ENCODE measurements at regions not wholly inside any gene's neighbourhood (a gene's known extent, or its start where the extent isn't known, plus 50 kb on each side); places are given as distances from the start of the nearest gene placed in this dataset.

DNA sequence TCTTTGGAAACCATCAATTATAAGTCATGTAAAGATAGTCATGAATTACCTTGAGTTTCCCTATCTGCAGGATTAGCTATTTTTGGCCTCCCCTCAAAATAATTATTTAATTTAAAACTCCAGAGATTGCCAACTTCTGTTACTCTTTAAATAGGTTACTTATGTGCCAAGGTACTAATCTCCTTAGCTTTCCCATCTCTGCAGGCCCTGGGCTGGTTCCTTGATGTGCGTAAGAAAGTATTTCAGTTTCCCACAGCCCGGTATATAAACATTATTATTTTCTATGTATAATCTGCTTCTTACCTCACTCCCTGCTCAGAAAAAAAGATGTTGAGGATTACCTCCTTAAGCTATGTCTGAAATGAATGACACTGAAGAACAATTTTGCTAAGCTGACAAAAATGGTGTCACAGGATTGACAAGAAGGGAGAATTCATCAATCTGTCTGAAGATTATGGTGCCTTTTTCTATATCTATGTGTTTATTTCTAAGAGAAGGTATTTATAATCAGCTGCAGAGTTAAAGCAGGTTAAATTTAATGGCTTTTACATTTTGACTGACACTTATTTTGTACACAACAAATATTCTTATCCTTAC lies 1697.2 kb upstream of the PCDH20 start:
- no peak overlapping the region for H3K4me3 Mint-ChIP-seq
- no peaks in the 10 kb centered on the region for H3K9me3 Mint-ChIP-seq
- no peaks in the 10 kb centered on the region for H3K4me1 Mint-ChIP-seq
- no peak overlapping the region for H3K27ac Mint-ChIP-seq
- H3K36me3 Mint-ChIP-seq (ENCODE audit: low read depth) = no peaks in the 10 kb centered on the region
- H3K27me3 Mint-ChIP-seq (ENCODE audit: low read depth, poor library complexity) = no peaks in the 10 kb centered on the region
- TF ChIP-seq, protein P1, sequence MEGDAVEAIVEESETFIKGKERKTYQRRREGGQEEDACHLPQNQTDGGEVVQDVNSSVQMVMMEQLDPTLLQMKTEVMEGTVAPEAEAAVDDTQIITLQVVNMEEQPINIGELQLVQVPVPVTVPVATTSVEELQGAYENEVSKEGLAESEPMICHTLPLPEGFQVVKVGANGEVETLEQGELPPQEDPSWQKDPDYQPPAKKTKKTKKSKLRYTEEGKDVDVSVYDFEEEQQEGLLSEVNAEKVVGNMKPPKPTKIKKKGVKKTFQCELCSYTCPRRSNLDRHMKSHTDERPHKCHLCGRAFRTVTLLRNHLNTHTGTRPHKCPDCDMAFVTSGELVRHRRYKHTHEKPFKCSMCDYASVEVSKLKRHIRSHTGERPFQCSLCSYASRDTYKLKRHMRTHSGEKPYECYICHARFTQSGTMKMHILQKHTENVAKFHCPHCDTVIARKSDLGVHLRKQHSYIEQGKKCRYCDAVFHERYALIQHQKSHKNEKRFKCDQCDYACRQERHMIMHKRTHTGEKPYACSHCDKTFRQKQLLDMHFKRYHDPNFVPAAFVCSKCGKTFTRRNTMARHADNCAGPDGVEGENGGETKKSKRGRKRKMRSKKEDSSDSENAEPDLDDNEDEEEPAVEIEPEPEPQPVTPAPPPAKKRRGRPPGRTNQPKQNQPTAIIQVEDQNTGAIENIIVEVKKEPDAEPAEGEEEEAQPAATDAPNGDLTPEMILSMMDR (IDR thresholded peaks at IDR 0.05) = no peak
- DNase-seq = no peak

DNA sequence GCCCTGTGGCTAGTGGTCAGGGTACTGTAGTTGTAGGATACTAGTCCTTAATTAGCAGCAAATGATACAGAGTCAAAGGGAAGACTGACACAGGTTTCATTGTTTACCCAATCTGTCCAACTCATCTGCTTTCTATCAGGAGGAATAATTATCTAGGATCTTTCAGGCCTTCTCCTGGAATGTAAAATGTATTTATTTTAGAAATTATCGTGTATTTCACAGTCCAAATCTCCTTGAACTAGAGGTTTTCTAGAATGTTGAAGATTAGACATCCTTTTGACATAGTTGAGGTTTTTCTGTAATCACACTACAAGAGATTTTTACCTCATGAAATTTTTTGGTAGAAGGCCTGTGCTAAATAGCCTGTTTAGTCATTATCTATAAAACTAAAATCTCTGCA lies 1694.8 kb upstream of the PCDH20 start:
- Mint-ChIP-seq H3K4me1 (no peaks in the 10 kb centered on the region), H3K4me3 (no peak overlapping the region), H3K9me3 (no peaks in the 10 kb centered on the region), H3K27ac (no peak overlapping the region), H3K27me3 (ENCODE audit: low read depth, poor library complexity) (no peaks in the 10 kb centered on the region), H3K36me3 (ENCODE audit: low read depth) (no peaks in the 10 kb centered on the region)
- DNase-seq = no peak
- TF ChIP-seq, protein P1 (IDR thresholded peaks at IDR 0.05) = no peak

DNA sequence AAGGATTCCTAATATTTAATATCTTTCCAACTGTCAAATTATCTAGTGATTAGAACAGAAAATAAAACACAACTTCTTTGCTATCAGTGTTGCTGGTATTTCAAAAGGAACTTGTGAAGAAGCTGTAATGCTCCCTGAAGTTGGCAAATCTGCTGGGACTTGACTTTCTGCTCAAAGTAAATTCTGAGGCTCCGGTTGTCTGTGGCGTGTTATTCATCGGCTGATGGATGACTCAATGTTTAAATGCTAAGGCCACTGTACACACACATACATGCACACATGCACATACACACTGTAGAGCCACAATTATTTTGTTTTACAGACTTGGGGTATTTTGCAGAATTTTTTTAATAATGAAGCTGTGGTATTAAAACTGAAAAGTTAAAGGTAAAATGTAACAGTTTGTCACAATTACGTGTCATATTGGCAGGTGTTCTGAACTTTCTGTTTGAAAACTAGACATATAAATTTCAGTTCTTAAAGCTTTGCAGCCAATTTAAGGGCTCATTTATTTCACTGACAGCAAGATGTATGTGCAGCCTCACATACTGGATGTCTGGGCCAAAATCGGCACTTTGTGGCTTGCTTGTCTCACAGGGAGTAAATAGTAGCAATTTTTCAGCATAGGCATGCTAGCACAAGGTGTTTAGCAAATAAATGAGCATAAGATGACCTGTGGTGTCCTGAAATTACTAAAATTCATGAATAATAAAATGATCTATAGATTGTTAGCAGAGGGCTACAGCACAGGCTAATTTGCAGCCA lies 1691.7 kb upstream of the PCDH20 start:
- Mint-ChIP-seq H3K4me1 (no peaks in the 10 kb centered on the region), H3K4me3 (no peak overlapping the region), H3K9me3 (no peaks in the 10 kb centered on the region), H3K27ac (no peak overlapping the region), H3K27me3 (ENCODE audit: low read depth, poor library complexity) (no peaks in the 10 kb centered on the region), H3K36me3 (ENCODE audit: low read depth) (no peaks in the 10 kb centered on the region)
- TF ChIP-seq, protein P1 (IDR thresholded peaks at IDR 0.05) = no peak
- no peak for DNase-seq

DNA sequence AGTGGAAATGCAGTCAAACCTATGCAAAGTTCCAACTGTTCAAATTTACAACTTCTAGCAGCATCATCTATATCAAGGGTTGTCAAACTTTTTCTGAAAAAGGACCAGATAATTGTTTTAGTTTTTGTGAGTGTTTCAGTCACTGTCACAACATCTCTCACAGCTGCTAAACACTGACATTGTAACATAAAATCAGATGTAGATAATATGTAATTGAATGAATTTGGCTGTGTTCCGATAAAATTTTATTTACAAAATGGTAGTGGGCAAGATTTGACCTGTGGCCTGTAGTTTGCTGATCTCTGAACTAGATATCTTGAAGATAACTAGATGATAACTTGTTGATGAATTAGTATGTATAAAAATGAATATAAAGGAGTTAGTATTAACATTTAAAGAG lies 1679.1 kb upstream of the PCDH20 start:
- Mint-ChIP-seq H3K9me3 (no peaks in the 10 kb centered on the region), H3K27me3 (ENCODE audit: low read depth, poor library complexity) (no peaks in the 10 kb centered on the region), H3K4me1 (no peaks in the 10 kb centered on the region), H3K4me3 (no peak overlapping the region), H3K36me3 (ENCODE audit: low read depth) (no peaks in the 10 kb centered on the region), H3K27ac (no peak overlapping the region)
- TF ChIP-seq, protein P1 (IDR thresholded peaks at IDR 0.05) = no peak
- DNase-seq = no peak

DNA sequence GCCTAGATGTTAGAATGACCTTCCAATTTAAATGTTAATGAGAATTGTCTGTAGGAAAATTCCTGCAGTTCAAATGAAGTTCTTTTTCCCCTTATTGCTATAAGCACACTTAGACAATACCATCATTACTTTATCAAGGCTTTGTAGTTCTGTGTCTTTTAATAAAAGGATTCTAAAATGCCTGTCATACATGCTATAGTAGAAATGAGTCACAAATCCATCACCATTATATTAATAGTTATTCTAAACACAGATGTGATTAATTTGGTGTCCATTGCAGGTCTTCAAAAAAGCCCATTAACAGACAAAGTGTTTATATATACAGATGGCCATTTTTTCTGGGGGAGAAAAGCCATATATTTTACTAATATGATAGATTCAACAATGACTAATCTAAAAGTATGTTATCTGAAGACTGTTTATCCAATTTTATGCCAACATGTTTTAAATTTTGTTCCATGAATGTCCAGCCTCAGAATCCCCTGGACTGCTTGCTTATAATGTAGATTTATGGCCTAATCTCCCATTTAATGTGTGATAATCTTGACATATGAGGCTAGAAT lies 1678.3 kb upstream of the PCDH20 start:
- no peak overlapping the region for H3K4me3 Mint-ChIP-seq
- H3K36me3 Mint-ChIP-seq (ENCODE audit: low read depth) = no peaks in the 10 kb centered on the region
- H3K27ac Mint-ChIP-seq = no peak overlapping the region
- TF ChIP-seq, protein P1 (IDR thresholded peaks at IDR 0.05) = no peak
- DNase-seq = no peak
- no peaks in the 10 kb centered on the region for H3K4me1 Mint-ChIP-seq
- no peaks in the 10 kb centered on the region for H3K9me3 Mint-ChIP-seq
- H3K27me3 Mint-ChIP-seq (ENCODE audit: low read depth, poor library complexity) = no peaks in the 10 kb centered on the region
